ENCODE measurements at regions not wholly inside any gene's neighbourhood (a gene's known extent, or its start where the extent isn't known, plus 50 kb on each side); places are given as distances from the start of the nearest gene placed in this dataset.

DNA sequence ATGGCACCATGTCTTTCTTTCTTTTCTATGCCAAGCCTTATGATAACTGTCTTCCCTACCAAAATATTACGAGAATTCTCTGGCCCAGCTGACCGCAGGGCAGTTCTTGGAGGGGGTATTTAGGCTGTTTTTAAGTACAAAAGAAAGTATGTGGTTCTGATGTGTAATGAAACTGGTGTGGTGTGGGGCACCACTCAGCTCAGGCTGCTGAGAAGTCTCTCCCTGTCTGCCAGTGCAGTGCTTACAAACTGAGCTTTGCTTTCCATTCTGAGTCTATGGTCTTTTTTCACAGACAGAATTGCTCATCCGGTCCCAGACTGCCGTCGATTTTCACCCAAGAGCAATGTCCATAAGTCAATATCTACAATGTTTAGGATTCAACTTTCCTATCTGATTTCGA is 847.6 kb downstream of the NTRK3 start:
- Histone ChIP-seq H3K4me3 (ENCODE audit: low read length) (no peak overlapping the region), H3K9me2 (ENCODE audit: insufficient read depth, low read length) (no peaks in the 10 kb centered on the region), H2AFZ (ENCODE audit: low read depth, low read length) (no peak overlapping the region), H3K79me2 (replicated peaks; ENCODE audit: insufficient read depth, low read length) (no peaks in the 10 kb centered on the region), H4K20me1 (ENCODE audit: insufficient read depth) (no peaks in the 10 kb centered on the region), H3K27ac (ENCODE audit: low read length) (no peak overlapping the region), H3K9me3 (ENCODE audit: low read length) (no peaks in the 10 kb centered on the region), H3K27me3 (ENCODE audit: insufficient read depth, low read depth, low read length) (no peaks in the 10 kb centered on the region), H3K36me3 (ENCODE audit: insufficient read depth, low read length) (no peaks in the 10 kb centered on the region), H3F3A (ENCODE audit: insufficient read depth, low read length, poor library complexity, severe bottlenecking) (no peaks in the 10 kb centered on the region), H3K9ac (ENCODE audit: low read length) (no peak overlapping the region), H3K4me2 (ENCODE audit: low read length) (no peak overlapping the region)
- TF ChIP-seq EZH2 (IDR thresholded peaks at IDR 0.05; ENCODE audit: borderline replicate concordance, insufficient read depth, low read length, poor library complexity, severe bottlenecking) (no peak), MXI1 (conservative IDR thresholded peaks at IDR 0.05; ENCODE audit: poor library complexity, severe bottlenecking) (no peak), TAF1 (IDR thresholded peaks at IDR 0.05; ENCODE audit: low read depth) (no peak), POLR2AphosphoS5 (IDR thresholded peaks at IDR 0.05) (no peak), RAD21 (conservative IDR thresholded peaks at IDR 0.05) (no peak), EP300 (conservative IDR thresholded peaks at IDR 0.05; ENCODE audit: poor library complexity, severe bottlenecking) (no peak)
- TF ChIP-seq, protein P1, sequence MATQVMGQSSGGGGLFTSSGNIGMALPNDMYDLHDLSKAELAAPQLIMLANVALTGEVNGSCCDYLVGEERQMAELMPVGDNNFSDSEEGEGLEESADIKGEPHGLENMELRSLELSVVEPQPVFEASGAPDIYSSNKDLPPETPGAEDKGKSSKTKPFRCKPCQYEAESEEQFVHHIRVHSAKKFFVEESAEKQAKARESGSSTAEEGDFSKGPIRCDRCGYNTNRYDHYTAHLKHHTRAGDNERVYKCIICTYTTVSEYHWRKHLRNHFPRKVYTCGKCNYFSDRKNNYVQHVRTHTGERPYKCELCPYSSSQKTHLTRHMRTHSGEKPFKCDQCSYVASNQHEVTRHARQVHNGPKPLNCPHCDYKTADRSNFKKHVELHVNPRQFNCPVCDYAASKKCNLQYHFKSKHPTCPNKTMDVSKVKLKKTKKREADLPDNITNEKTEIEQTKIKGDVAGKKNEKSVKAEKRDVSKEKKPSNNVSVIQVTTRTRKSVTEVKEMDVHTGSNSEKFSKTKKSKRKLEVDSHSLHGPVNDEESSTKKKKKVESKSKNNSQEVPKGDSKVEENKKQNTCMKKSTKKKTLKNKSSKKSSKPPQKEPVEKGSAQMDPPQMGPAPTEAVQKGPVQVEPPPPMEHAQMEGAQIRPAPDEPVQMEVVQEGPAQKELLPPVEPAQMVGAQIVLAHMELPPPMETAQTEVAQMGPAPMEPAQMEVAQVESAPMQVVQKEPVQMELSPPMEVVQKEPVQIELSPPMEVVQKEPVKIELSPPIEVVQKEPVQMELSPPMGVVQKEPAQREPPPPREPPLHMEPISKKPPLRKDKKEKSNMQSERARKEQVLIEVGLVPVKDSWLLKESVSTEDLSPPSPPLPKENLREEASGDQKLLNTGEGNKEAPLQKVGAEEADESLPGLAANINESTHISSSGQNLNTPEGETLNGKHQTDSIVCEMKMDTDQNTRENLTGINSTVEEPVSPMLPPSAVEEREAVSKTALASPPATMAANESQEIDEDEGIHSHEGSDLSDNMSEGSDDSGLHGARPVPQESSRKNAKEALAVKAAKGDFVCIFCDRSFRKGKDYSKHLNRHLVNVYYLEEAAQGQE (IDR thresholded peaks at IDR 0.05; ENCODE audit: borderline replicate concordance): no peak
- TF ChIP-seq, protein P2, sequence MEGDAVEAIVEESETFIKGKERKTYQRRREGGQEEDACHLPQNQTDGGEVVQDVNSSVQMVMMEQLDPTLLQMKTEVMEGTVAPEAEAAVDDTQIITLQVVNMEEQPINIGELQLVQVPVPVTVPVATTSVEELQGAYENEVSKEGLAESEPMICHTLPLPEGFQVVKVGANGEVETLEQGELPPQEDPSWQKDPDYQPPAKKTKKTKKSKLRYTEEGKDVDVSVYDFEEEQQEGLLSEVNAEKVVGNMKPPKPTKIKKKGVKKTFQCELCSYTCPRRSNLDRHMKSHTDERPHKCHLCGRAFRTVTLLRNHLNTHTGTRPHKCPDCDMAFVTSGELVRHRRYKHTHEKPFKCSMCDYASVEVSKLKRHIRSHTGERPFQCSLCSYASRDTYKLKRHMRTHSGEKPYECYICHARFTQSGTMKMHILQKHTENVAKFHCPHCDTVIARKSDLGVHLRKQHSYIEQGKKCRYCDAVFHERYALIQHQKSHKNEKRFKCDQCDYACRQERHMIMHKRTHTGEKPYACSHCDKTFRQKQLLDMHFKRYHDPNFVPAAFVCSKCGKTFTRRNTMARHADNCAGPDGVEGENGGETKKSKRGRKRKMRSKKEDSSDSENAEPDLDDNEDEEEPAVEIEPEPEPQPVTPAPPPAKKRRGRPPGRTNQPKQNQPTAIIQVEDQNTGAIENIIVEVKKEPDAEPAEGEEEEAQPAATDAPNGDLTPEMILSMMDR (IDR thresholded peaks at IDR 0.05; ENCODE audit: poor library complexity, severe bottlenecking): no peak

DNA sequence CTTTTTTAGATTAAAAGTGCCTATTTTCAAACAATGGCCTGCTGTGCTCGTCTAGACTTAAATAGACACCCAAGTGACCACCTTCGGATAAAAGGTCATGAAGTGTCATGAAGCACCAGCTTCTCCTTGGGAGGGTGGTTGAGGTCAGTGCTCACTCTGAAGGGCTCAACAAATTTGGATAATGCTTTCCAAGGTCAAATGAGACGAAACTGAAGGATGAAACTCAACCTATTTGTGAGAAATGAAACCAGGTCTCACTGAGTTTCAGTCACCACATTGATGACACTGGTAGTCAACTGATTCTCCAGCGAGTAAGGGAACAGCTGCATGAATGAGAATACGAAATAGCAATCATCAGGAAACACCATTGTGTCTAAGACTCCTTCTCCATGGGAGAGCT is 852.6 kb downstream of the NTRK3 start:
- H4K20me1 ChIP-seq (ENCODE audit: insufficient read depth): no peaks in the 10 kb centered on the region
- no peaks in the 10 kb centered on the region for H3K79me2 ChIP-seq (replicated peaks; ENCODE audit: insufficient read depth, low read length)
- H2AFZ ChIP-seq (ENCODE audit: low read depth, low read length): no peak overlapping the region
- H3K4me3 ChIP-seq (ENCODE audit: low read length): no peak overlapping the region
- TF ChIP-seq, protein P2 (IDR thresholded peaks at IDR 0.05; ENCODE audit: poor library complexity, severe bottlenecking): no peak
- TF ChIP-seq MXI1 (conservative IDR thresholded peaks at IDR 0.05; ENCODE audit: poor library complexity, severe bottlenecking) (no peak), POLR2AphosphoS5 (IDR thresholded peaks at IDR 0.05) (no peak), TAF1 (IDR thresholded peaks at IDR 0.05; ENCODE audit: low read depth) (no peak), EP300 (conservative IDR thresholded peaks at IDR 0.05; ENCODE audit: poor library complexity, severe bottlenecking) (no peak), EZH2 (IDR thresholded peaks at IDR 0.05; ENCODE audit: borderline replicate concordance, insufficient read depth, low read length, poor library complexity, severe bottlenecking) (no peak), RAD21 (conservative IDR thresholded peaks at IDR 0.05) (no peak), SMC3 (conservative IDR thresholded peaks at IDR 0.05; ENCODE audit: poor library complexity) (no peak)
- TF ChIP-seq, protein P1 (IDR thresholded peaks at IDR 0.05; ENCODE audit: borderline replicate concordance): no peak
- no peak overlapping the region for H3K27ac ChIP-seq (ENCODE audit: low read length)
- H3K9ac ChIP-seq (ENCODE audit: low read length): no peak overlapping the region
- H3K9me3 ChIP-seq (ENCODE audit: low read length): no peaks in the 10 kb centered on the region
- H3F3A ChIP-seq (ENCODE audit: insufficient read depth, low read length, poor library complexity, severe bottlenecking): no peaks in the 10 kb centered on the region
- no peaks in the 10 kb centered on the region for H3K36me3 ChIP-seq (ENCODE audit: insufficient read depth, low read length)
- H3K27me3 ChIP-seq (ENCODE audit: insufficient read depth, low read depth, low read length): no peaks in the 10 kb centered on the region
- no peaks in the 10 kb centered on the region for H3K9me2 ChIP-seq (ENCODE audit: insufficient read depth, low read length)
- H3K4me2 ChIP-seq (ENCODE audit: low read length): no peak overlapping the region

All from neural cell (in vitro differentiated cells).